Activated naive CD4-positive, alpha-beta T cell treated with anti-CD3 and anti-CD28 coated beads for 36 hours (primary cell): ENCODE measurements at regions not wholly inside any gene's neighbourhood (a gene's known extent, or its start where the extent isn't known, plus 50 kb on each side); places are given as distances from the start of the nearest gene placed in this dataset.

Experiments
- CTCF ChIA-PET: fragments of 350-600 bp; sonication (Branson Sonifier 250); formaldehyde crosslinking; loops from one replicate; lab custom pipeline; 2021; ENCODE audit warnings: antibody characterized with exemption; lab: Charles Lee
- DNase-seq: peaks from one replicate; pipeline ENCODE4 v3.0.0-alpha.2; 2020
- H3K27ac Mint-ChIP-seq: one replicate; pipeline ENCODE4 v1.8.0; 2021; ENCODE audit warnings: mild to moderate bottlenecking, mixed read lengths
- H3K27me3 Mint-ChIP-seq: one replicate; pipeline ENCODE4 v1.8.0; 2021; ENCODE audit warnings: low read depth, mixed read lengths
- H3K36me3 Mint-ChIP-seq: one replicate; pipeline ENCODE4 v1.8.0; 2021; ENCODE audit warnings: low read depth, mixed read lengths
- H3K4me1 Mint-ChIP-seq: one replicate; pipeline ENCODE4 v1.8.0; 2021; ENCODE audit warnings: low read depth, mixed read lengths
- H3K4me3 Mint-ChIP-seq: one replicate; pipeline ENCODE4 v1.8.0; 2021; ENCODE audit warnings: mild to moderate bottlenecking, moderate library complexity, mixed read lengths
- H3K9me3 Mint-ChIP-seq: one replicate; pipeline ENCODE4 v1.8.0; 2021; ENCODE audit warnings: mixed read lengths
- intact Hi-C: fragments of 100-400 bp; cut with micrococcal nuclease; formaldehyde crosslinking; loops from one replicate; pipeline ENCODE4 v1.15.1; 2023

- Mint-ChIP-seq H3K27ac (no peak overlapping the region), H3K36me3 (no peaks in the 10 kb centered on the region), H3K4me3 (no peak overlapping the region), H3K9me3 (no peaks in the 10 kb centered on the region), H3K27me3 (no peaks in the 10 kb centered on the region), H3K4me1 (no peaks in the 10 kb centered on the region)
- CTCF ChIA-PET: no interaction called here
- DNase-seq: no peak
- intact Hi-C loops: no loop called here
Measured at GRCh38 chrX:42149281-42149680, 225.9 kb upstream of the CASK start.

GRCh38 chrX:42143866-42144592 lies 220.7 kb upstream of the CASK start:
- intact Hi-C loops: no loop called here
- DNase-seq: no peak
- Mint-ChIP-seq H3K36me3 (peaks cover 2% of the 10 kb centered on the region), H3K27ac (no peak overlapping the region), H3K4me3 (no peak overlapping the region), H3K9me3 (peaks cover 5% of the 10 kb centered on the region), H3K4me1 (no peaks in the 10 kb centered on the region), H3K27me3 (no peaks in the 10 kb centered on the region)
- CTCF ChIA-PET: no interaction called here

GRCh38 chrX:42140320-42140719 lies 217.0 kb upstream of the CASK start:
- Mint-ChIP-seq H3K36me3 (peaks cover 3% of the 10 kb centered on the region), H3K4me1 (no peaks in the 10 kb centered on the region), H3K4me3 (no peak overlapping the region), H3K27ac (no peak overlapping the region), H3K27me3 (no peaks in the 10 kb centered on the region), H3K9me3 (peaks cover 10% of the 10 kb centered on the region)
- intact Hi-C loops: no loop called here
- no peak for DNase-seq
- CTCF ChIA-PET: no interaction called here

GRCh38 chrX:42135583-42136228 lies 212.4 kb upstream of the CASK start:
- CTCF ChIA-PET: no interaction called here
- H3K4me3 Mint-ChIP-seq: no peak overlapping the region
- peaks cover 3% of the 10 kb centered on the region for H3K36me3 Mint-ChIP-seq
- peaks cover 9% of the 10 kb centered on the region for H3K9me3 Mint-ChIP-seq
- H3K4me1 Mint-ChIP-seq: no peaks in the 10 kb centered on the region
- H3K27ac Mint-ChIP-seq: no peak overlapping the region
- intact Hi-C loops: no loop called here
- no peaks in the 10 kb centered on the region for H3K27me3 Mint-ChIP-seq
- DNase-seq: no peak

- no peaks in the 10 kb centered on the region for H3K27me3 Mint-ChIP-seq
- H3K27ac Mint-ChIP-seq: no peak overlapping the region
- intact Hi-C loops: no loop called here
- CTCF ChIA-PET: no interaction called here
- no peak for DNase-seq
- H3K4me1 Mint-ChIP-seq: peaks cover 27% of the 10 kb centered on the region
- H3K4me3 Mint-ChIP-seq: no peak overlapping the region
- peaks cover 1% of the 10 kb centered on the region for H3K36me3 Mint-ChIP-seq
- H3K9me3 Mint-ChIP-seq: no peaks in the 10 kb centered on the region
Measured at GRCh38 chrX:42131856-42132255, 208.5 kb upstream of the CASK start.

GRCh38 chrX:42129022-42129940 lies 205.9 kb upstream of the CASK start:
- peaks cover 34% of the 10 kb centered on the region for H3K4me1 Mint-ChIP-seq

GRCh38 chrX:42128587-42128986 lies 205.2 kb upstream of the CASK start:
- DNase-seq: no peak
- H3K4me1 Mint-ChIP-seq: peaks cover 34% of the 10 kb centered on the region
- intact Hi-C loops: no loop called here

More at GRCh38 chrX:42129022-42129940, 205.9 kb upstream of the CASK start:
- H3K4me3 Mint-ChIP-seq: no peak overlapping the region
- DNase-seq: no peak
- H3K36me3 Mint-ChIP-seq: no peaks in the 10 kb centered on the region
- no peaks in the 10 kb centered on the region for H3K27me3 Mint-ChIP-seq
- CTCF ChIA-PET: no interaction called here
- no peak overlapping the region for H3K27ac Mint-ChIP-seq
- intact Hi-C loops: no loop called here
- H3K9me3 Mint-ChIP-seq: no peaks in the 10 kb centered on the region

GRCh38 chrX:42128020-42128419 lies 204.7 kb upstream of the CASK start:
- no peak overlapping the region for H3K27ac Mint-ChIP-seq
- H3K4me3 Mint-ChIP-seq: no peak overlapping the region
- CTCF ChIA-PET: no interaction called here
- H3K9me3 Mint-ChIP-seq: no peaks in the 10 kb centered on the region
- intact Hi-C loops: no loop called here
- no peaks in the 10 kb centered on the region for H3K27me3 Mint-ChIP-seq
- DNase-seq: no peak
- H3K4me1 Mint-ChIP-seq: peaks cover 34% of the 10 kb centered on the region
- no peaks in the 10 kb centered on the region for H3K36me3 Mint-ChIP-seq

More at GRCh38 chrX:42128587-42128986, 205.2 kb upstream of the CASK start:
- Mint-ChIP-seq H3K27me3 (no peaks in the 10 kb centered on the region), H3K27ac (no peak overlapping the region), H3K9me3 (no peaks in the 10 kb centered on the region), H3K36me3 (no peaks in the 10 kb centered on the region), H3K4me3 (no peak overlapping the region)
- CTCF ChIA-PET: no interaction called here

- DNase-seq: no peak
- Mint-ChIP-seq H3K4me3 (no peak overlapping the region), H3K9me3 (no peaks in the 10 kb centered on the region)
Measured at GRCh38 chrX:42127563-42127962, 204.2 kb upstream of the CASK start.

GRCh38 chrX:42123369-42123768 lies 200.0 kb upstream of the CASK start:
- Mint-ChIP-seq H3K27me3 (no peaks in the 10 kb centered on the region), H3K36me3 (no peaks in the 10 kb centered on the region), H3K4me1 (peaks cover 20% of the 10 kb centered on the region), H3K9me3 (no peaks in the 10 kb centered on the region), H3K4me3 (no peak overlapping the region), H3K27ac (no peak overlapping the region)
- no peak for DNase-seq
- CTCF ChIA-PET: no interaction called here
- intact Hi-C loops: no loop called here

More at GRCh38 chrX:42127563-42127962, 204.2 kb upstream of the CASK start:
- Mint-ChIP-seq H3K27ac (no peak overlapping the region), H3K4me1 (peaks cover 34% of the 10 kb centered on the region), H3K27me3 (no peaks in the 10 kb centered on the region), H3K36me3 (no peaks in the 10 kb centered on the region)
- intact Hi-C loops: no loop called here
- CTCF ChIA-PET: no interaction called here

- H3K36me3 Mint-ChIP-seq: no peaks in the 10 kb centered on the region
- intact Hi-C loops: no loop called here
- H3K4me1 Mint-ChIP-seq: no peaks in the 10 kb centered on the region
- H3K4me3 Mint-ChIP-seq: no peak overlapping the region
- no peak overlapping the region for H3K27ac Mint-ChIP-seq
- DNase-seq: no peak
- CTCF ChIA-PET: no interaction called here
- peaks cover 2% of the 10 kb centered on the region for H3K9me3 Mint-ChIP-seq
- no peaks in the 10 kb centered on the region for H3K27me3 Mint-ChIP-seq
Measured at GRCh38 chrX:42119076-42119475, 195.7 kb upstream of the CASK start.

- CTCF ChIA-PET: no interaction called here
- intact Hi-C loops: no loop called here
- Mint-ChIP-seq H3K4me3 (no peak overlapping the region), H3K27ac (no peak overlapping the region), H3K4me1 (no peaks in the 10 kb centered on the region), H3K9me3 (peaks cover 3% of the 10 kb centered on the region), H3K27me3 (no peaks in the 10 kb centered on the region), H3K36me3 (no peaks in the 10 kb centered on the region)
- no peak for DNase-seq
Measured at GRCh38 chrX:42117318-42117717, 194.0 kb upstream of the CASK start.
